ENCODE measurements at regions not wholly inside any gene's neighbourhood (a gene's known extent, or its start where the extent isn't known, plus 50 kb on each side); places are given as distances from the start of the nearest gene placed in this dataset.

- no peaks in the 10 kb centered on the region for H3K27me3 Mint-ChIP-seq (ENCODE audit: unreplicated experiment)
- no peak overlapping the region for H3K4me3 Mint-ChIP-seq (ENCODE audit: unreplicated experiment)
Observed at GRCh38 chr2:196253116-196253480, 81.7 kb upstream of the STK17B start.

DNA sequence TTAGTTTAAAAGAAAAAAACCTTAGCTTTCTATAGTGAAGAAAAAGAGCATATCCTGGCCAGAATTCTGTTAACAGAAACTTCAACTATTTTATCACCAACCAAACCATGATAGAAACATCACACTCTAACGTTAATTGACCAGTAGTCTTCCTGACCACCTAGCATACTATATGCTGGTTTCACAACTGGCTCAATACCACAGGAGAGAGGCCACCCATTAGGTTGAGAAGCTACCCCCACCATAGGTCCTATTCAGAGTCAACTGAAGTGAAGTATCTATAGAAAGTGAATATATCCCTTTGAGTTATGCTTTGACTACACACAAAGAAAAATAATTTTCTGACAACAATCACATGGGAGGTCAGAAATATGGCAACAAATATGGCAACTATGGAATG, 85.2 kb upstream of the STK17B start:
- TF ChIP-seq CTCF (IDR thresholded peaks at IDR 0.05; ENCODE audit: unreplicated experiment) = no peak
- Mint-ChIP-seq H3K4me1 (ENCODE audit: unreplicated experiment) (peaks cover 9% of the 10 kb centered on the region), H3K27ac (ENCODE audit: unreplicated experiment) (no peak overlapping the region), H3K36me3 (ENCODE audit: low read depth, unreplicated experiment) (peaks cover 14% of the 10 kb centered on the region), H3K27me3 (ENCODE audit: unreplicated experiment) (no peaks in the 10 kb centered on the region), H3K4me3 (ENCODE audit: unreplicated experiment) (no peak overlapping the region), H3K9me3 (ENCODE audit: unreplicated experiment) (no peaks in the 10 kb centered on the region)
- no peak for DNase-seq (ENCODE audit: low spot score)

More at GRCh38 chr2:196253116-196253480, 81.7 kb upstream of the STK17B start:
- Mint-ChIP-seq H3K4me1 (ENCODE audit: unreplicated experiment) (peaks cover 5% of the 10 kb centered on the region), H3K36me3 (ENCODE audit: low read depth, unreplicated experiment) (peaks cover 19% of the 10 kb centered on the region), H3K27ac (ENCODE audit: unreplicated experiment) (no peak overlapping the region), H3K9me3 (ENCODE audit: unreplicated experiment) (no peaks in the 10 kb centered on the region)
- TF ChIP-seq CTCF (IDR thresholded peaks at IDR 0.05; ENCODE audit: unreplicated experiment) = no peak
- no peak for DNase-seq (ENCODE audit: low spot score)

DNA sequence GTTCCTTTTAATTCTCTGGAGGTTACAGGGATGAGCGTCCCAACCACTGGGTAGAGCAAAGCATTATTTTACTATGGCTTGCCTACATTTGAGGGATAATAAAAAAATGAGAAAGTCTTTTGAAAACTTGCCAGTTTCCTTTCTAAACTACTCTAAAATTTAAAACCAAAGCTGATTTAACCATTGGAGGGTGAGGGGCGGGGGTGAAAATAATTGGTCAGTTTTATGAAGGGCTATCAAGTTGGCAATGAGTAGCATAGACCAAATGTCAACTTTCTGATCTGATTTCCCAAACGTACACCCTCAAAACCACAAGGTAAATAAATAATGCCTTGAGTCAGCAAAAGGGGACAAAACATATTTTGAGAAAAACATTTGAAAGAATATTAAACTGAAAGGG, 85.7 kb upstream of the STK17B start:
- no peak for DNase-seq (ENCODE audit: low spot score)
- H3K27ac Mint-ChIP-seq (ENCODE audit: unreplicated experiment) = no peak overlapping the region
- H3K9me3 Mint-ChIP-seq (ENCODE audit: unreplicated experiment) = no peaks in the 10 kb centered on the region
- no peaks in the 10 kb centered on the region for H3K27me3 Mint-ChIP-seq (ENCODE audit: unreplicated experiment)
- H3K36me3 Mint-ChIP-seq (ENCODE audit: low read depth, unreplicated experiment) = peaks cover 12% of the 10 kb centered on the region
- H3K4me1 Mint-ChIP-seq (ENCODE audit: unreplicated experiment) = peaks cover 9% of the 10 kb centered on the region
- H3K4me3 Mint-ChIP-seq (ENCODE audit: unreplicated experiment) = no peak overlapping the region
- no peak for TF ChIP-seq CTCF (IDR thresholded peaks at IDR 0.05; ENCODE audit: unreplicated experiment)

DNA sequence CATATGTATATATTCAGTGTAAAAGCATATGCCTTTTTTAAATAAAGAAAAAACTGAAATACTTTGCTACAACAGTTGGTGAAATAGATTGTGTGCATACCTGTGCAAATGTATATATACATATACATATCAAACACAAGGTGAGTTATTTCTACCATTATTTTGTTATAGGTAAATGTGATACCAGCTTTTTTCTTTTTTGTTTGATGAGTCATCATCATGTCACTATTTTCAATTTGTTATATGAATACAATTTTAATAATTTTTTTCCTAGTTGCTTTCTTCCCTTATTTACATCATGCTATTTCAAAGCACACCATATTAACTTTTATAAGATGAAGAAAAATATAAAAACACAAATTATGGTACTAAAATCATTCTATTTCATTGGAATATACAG, 87.0 kb upstream of the STK17B start:
- no peak for TF ChIP-seq CTCF (IDR thresholded peaks at IDR 0.05; ENCODE audit: unreplicated experiment)
- Mint-ChIP-seq H3K9me3 (ENCODE audit: unreplicated experiment) (no peaks in the 10 kb centered on the region), H3K27ac (ENCODE audit: unreplicated experiment) (no peak overlapping the region), H3K4me1 (ENCODE audit: unreplicated experiment) (peaks cover 17% of the 10 kb centered on the region), H3K36me3 (ENCODE audit: low read depth, unreplicated experiment) (peaks cover under 1% of the 10 kb centered on the region), H3K27me3 (ENCODE audit: unreplicated experiment) (no peaks in the 10 kb centered on the region), H3K4me3 (ENCODE audit: unreplicated experiment) (no peak overlapping the region)
- no peak for DNase-seq (ENCODE audit: low spot score)

DNA sequence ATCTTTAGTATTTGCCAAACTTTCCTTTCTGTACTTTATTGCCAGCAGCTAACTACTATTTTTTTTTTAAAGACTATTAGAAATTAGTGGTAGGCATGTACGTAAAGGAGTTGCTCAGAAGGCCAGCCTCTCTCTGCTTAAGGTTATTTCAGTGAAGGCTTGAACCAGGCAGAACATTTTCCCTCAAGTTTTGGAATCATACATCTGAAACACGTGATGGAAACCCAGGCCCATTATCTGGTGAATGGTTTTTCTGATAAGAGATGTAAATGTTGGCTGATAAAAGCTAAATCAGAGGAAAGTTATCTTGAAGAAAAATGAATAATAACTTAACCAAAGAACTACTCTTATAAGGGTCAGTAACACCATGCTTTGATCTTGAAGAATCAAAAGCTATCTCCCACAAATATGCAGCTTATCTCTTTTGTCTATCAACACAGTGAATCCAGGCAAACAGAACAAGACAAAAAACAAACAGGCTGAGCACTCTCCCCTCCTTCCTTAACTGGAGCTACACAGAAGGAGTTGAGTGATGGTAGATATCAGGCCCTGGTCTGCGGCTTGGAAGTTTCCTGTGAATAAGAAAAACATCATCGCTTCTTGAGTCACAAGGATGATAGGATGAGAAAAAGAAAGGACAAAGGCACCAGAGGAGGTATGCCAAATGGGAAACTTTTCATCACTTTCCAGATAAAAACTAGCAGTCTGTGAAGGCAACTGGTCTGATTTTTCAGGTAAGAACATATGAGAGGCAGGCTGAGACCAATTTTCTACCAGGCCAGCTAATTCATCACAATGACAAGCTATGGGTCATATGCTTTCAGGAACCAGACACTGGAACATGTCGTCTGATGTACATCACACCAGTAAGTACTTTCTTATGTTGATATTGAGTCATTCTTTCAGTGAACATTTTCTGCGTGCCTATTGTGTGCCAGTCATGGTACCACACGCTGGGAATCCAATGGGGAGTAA, 88.4 kb upstream of the STK17B start:
- no peak for DNase-seq (ENCODE audit: low spot score)
- Mint-ChIP-seq H3K4me1 (ENCODE audit: unreplicated experiment) (peaks cover 18% of the 10 kb centered on the region), H3K27ac (ENCODE audit: unreplicated experiment) (peak overlapping the region; percentile 20), H3K27me3 (ENCODE audit: unreplicated experiment) (no peaks in the 10 kb centered on the region), H3K36me3 (ENCODE audit: low read depth, unreplicated experiment) (no peaks in the 10 kb centered on the region), H3K9me3 (ENCODE audit: unreplicated experiment) (no peaks in the 10 kb centered on the region), H3K4me3 (ENCODE audit: unreplicated experiment) (no peak overlapping the region)
- no peak for TF ChIP-seq CTCF (IDR thresholded peaks at IDR 0.05; ENCODE audit: unreplicated experiment)

Measured in endothelial cell (in vitro differentiated cells).